H1 (cell line): ENCODE measurements at regions not wholly inside any gene's neighbourhood (a gene's known extent, or its start where the extent isn't known, plus 50 kb on each side); places are given as distances from the start of the nearest gene placed in this dataset.

ENCODE experiments used
- CTCF ChIA-PET: fragments of 300-600 bp; sonication (Branson Sonifier 250); formaldehyde crosslinking; loops from one replicate; lab custom pipeline; 2021; ENCODE audit not compliant: partially characterized antibody; lab: Charles Lee
- POLR2A ChIA-PET: fragments of 300-600 bp; sonication (Branson Sonifier 250); formaldehyde crosslinking; loops from one replicate; lab custom pipeline; 2021; ENCODE audit warnings: inconsistent platforms; ENCODE audit not compliant: partially characterized antibody; lab: Charles Lee
- DNase-seq, 2 experiments: peaks; one replicate each; pipeline versions ENCODE4 v3.0.0 to v3.0.0-alpha.2; 2010 to 2022; ENCODE audit warnings: low spot score in 2 of 2, low read depth in 1 of 2, mixed read lengths in 1 of 2
- FAIRE-seq: peaks from 2 replicates; lab custom pipeline; 2011; peaks lifted over from hg19 to GRCh38; lab: Jason Lieb, UNC
- H2AFZ ChIP-seq: 2 replicates; pipeline ENCODE4 v1.8.1; 2012; ENCODE audit warnings: low read length, inconsistent platforms
- H2AK5ac ChIP-seq: 2 replicates; pipeline ENCODE4 v1.6.1; 2013; ENCODE audit warnings: low read depth, low read length
- H2BK120ac ChIP-seq: replicated peaks from 2 replicates; pipeline ENCODE3; 2013; ENCODE audit warnings: low read depth, low read length, inconsistent platforms
- H2BK12ac ChIP-seq: 2 replicates; pipeline ENCODE4 v1.6.1; 2013; ENCODE audit warnings: low read depth, low read length
- H2BK15ac ChIP-seq: 2 replicates; pipeline ENCODE4 v1.6.1; 2013; ENCODE audit warnings: low read length
- H2BK20ac ChIP-seq: 2 replicates; pipeline ENCODE4 v1.6.1; 2013; ENCODE audit warnings: low read length
- H2BK5ac ChIP-seq: 2 replicates; pipeline ENCODE4 v1.6.1; 2013; ENCODE audit warnings: low read depth, low read length
- H3K14ac ChIP-seq: 2 replicates; pipeline ENCODE4 v1.6.1; 2013; ENCODE audit warnings: inconsistent platforms; ENCODE audit not compliant: insufficient read length
- H3K18ac ChIP-seq: 2 replicates; pipeline ENCODE4 v1.6.1; 2013; ENCODE audit warnings: low read length; ENCODE audit errors: extremely low read depth
- H3K23ac ChIP-seq: 2 replicates; pipeline ENCODE4 v1.6.1; 2013; ENCODE audit warnings: inconsistent platforms; ENCODE audit not compliant: insufficient read length
- H3K23me2 ChIP-seq: 2 replicates; pipeline ENCODE4 v1.6.1; 2013; ENCODE audit warnings: low read depth, low read length
- H3K27ac ChIP-seq: 2 replicates; pipeline ENCODE4 v1.6.1; 2011; ENCODE audit warnings: low read depth, low read length, inconsistent platforms
- H3K27me3 ChIP-seq, 4 experiments: replicated peaks in 1 of 4; 1 replicate in 1 of 4; 2 replicates in 3 of 4; pipeline versions ENCODE4 v1.6.1 to v1.8.1; 2011 to 2013; ENCODE audit warnings: low read length in 3 of 4, mild to moderate bottlenecking in 3 of 4, inconsistent platforms in 2 of 4, mixed read lengths in 2 of 4, moderate library complexity in 1 of 4; ENCODE audit not compliant: control insufficient read depth in 3 of 4, insufficient read depth in 3 of 4; ENCODE audit errors: extremely low read depth in 1 of 4
- H3K36me3 ChIP-seq, 4 experiments: 2 replicates each; pipeline versions ENCODE4 v1.6.1 to v1.8.1; 2011 to 2013; ENCODE audit warnings: mild to moderate bottlenecking in 4 of 4, low read length in 3 of 4, moderate library complexity in 2 of 4, control low read depth in 1 of 4, inconsistent platforms in 1 of 4; ENCODE audit not compliant: insufficient read depth in 4 of 4, control insufficient read depth in 2 of 4
- H3K4ac ChIP-seq: replicated peaks from 2 replicates; pipeline ENCODE3; 2013; ENCODE audit warnings: low read length, low read depth, mixed read lengths, inconsistent platforms; ENCODE audit not compliant: insufficient read length
- H3K4me1 ChIP-seq, 4 experiments: replicated peaks in 1 of 4; 1 replicate in 1 of 4; 2 replicates in 3 of 4; pipeline versions ENCODE4 v1.6.1 to v1.8.1; 2011 to 2013; ENCODE audit warnings: low read length in 3 of 4, inconsistent platforms in 2 of 4, mixed read lengths in 1 of 4; ENCODE audit not compliant: insufficient read depth in 4 of 4, control insufficient read depth in 3 of 4
- H3K4me2 ChIP-seq, 2 experiments: 2 replicates each; pipeline versions ENCODE4 v1.6.1 to v1.8.1; 2011 to 2013; ENCODE audit warnings: low read depth in 2 of 2, low read length in 2 of 2, control low read depth in 1 of 2, inconsistent platforms in 1 of 2, mild to moderate bottlenecking in 1 of 2; ENCODE audit not compliant: insufficient read depth in 1 of 2
- H3K4me3 ChIP-seq, 4 experiments: fragments of 200-600, 300-600 bp in 1 of 4; sonication (generic), shearing (Covaris generic), sonication (Bioruptor Twin) in 1 of 4; 2 replicates each; pipeline versions ENCODE4 v1.5.1 to v1.8.1; 2011 to 2016; ENCODE audit warnings: low read length in 4 of 4, low read depth in 3 of 4, control low read depth in 2 of 4, inconsistent platforms in 2 of 4, mild to moderate bottlenecking in 2 of 4, mixed read lengths in 1 of 4, moderate library complexity in 1 of 4; ENCODE audit not compliant: insufficient read depth in 2 of 4; ENCODE audit errors: extremely low read depth in 1 of 4
- H3K56ac ChIP-seq: replicated peaks from 2 replicates; pipeline ENCODE3; 2013; ENCODE audit warnings: low read depth, mild to moderate bottlenecking, mixed read lengths, low read length, inconsistent platforms; ENCODE audit not compliant: insufficient read length
- H3K79me1 ChIP-seq: 2 replicates; pipeline ENCODE4 v1.6.1; 2013; ENCODE audit warnings: low read depth, low read length, control low read depth
- H3K79me2 ChIP-seq, 2 experiments: 2 replicates each; pipeline versions ENCODE4 v1.6.1 to v1.8.1; 2012 to 2013; ENCODE audit warnings: low read length in 2 of 2, mild to moderate bottlenecking in 2 of 2, inconsistent platforms in 1 of 2; ENCODE audit not compliant: insufficient read depth in 2 of 2, control insufficient read depth in 1 of 2
- H3K9ac ChIP-seq, 4 experiments: replicated peaks in 1 of 4; 1 replicate in 1 of 4; 2 replicates in 3 of 4; pipeline versions ENCODE4 v1.6.1 to v1.8.1; 2011 to 2013; ENCODE audit warnings: low read depth in 3 of 4, low read length in 3 of 4, control low read depth in 2 of 4, mild to moderate bottlenecking in 2 of 4, moderate library complexity in 2 of 4, inconsistent platforms in 1 of 4; ENCODE audit errors: extremely low read depth in 1 of 4
- H3K9me3 ChIP-seq, 2 experiments: 2 replicates each; pipeline versions ENCODE4 v1.6.1 to v1.8.1; 2012 to 2013; ENCODE audit warnings: mild to moderate bottlenecking in 2 of 2, moderate library complexity in 2 of 2, control low read depth in 1 of 2, inconsistent platforms in 1 of 2, low read depth in 1 of 2, low read length in 1 of 2, mixed read lengths in 1 of 2; ENCODE audit not compliant: insufficient read depth in 2 of 2
- H4K20me1 ChIP-seq, 2 experiments: replicated peaks in 1 of 2; 2 replicates each; pipeline versions ENCODE3 to v1.8.1; 2011 to 2013; ENCODE audit warnings: inconsistent platforms in 2 of 2, low read length in 2 of 2, mild to moderate bottlenecking in 1 of 2; ENCODE audit not compliant: insufficient read depth in 2 of 2, control insufficient read depth in 1 of 2
- H4K5ac ChIP-seq: 2 replicates; pipeline ENCODE4 v1.6.1; 2013; ENCODE audit warnings: low read length, low read depth, mixed read lengths, inconsistent platforms; ENCODE audit not compliant: insufficient read length
- H4K8ac ChIP-seq: 2 replicates; pipeline ENCODE4 v1.8.0; 2013; ENCODE audit warnings: mild to moderate bottlenecking, moderate library complexity, low read length, inconsistent platforms; ENCODE audit not compliant: insufficient read depth; ENCODE audit errors: extremely low read depth
- H4K91ac ChIP-seq: replicated peaks from 2 replicates; pipeline ENCODE3; 2013; ENCODE audit warnings: low read length, mixed read lengths, inconsistent platforms; ENCODE audit not compliant: insufficient read length
- TCF12 ChIP-seq: IDR thresholded peaks from 2 replicates; pipeline ENCODE4 v1.6.1; 2011; ENCODE audit warnings: low read depth, mild to moderate bottlenecking, low read length
- WGBS, 2 experiments: shearing (Covaris generic) in 1 of 2; methylation state at CpG; one replicate each; pipeline versions ENCODE4 v1.1.6 to v1.1.7; 2013 to 2015; ENCODE audit warnings: low lambda C conversion rate in 2 of 2, mixed read lengths in 2 of 2, inconsistent platforms in 1 of 2, low coverage in 1 of 2, missing lambda C conversion rate in 1 of 2; ENCODE audit not compliant: insufficient replicate concordance in 2 of 2, insufficient coverage in 1 of 2, insufficient read length in 1 of 2; ENCODE audit errors: extremely low coverage in 1 of 2, missing lambda C conversion rate in 1 of 2; 5-methylcytosine and 5-hydroxymethylcytosine counted together

DNA sequence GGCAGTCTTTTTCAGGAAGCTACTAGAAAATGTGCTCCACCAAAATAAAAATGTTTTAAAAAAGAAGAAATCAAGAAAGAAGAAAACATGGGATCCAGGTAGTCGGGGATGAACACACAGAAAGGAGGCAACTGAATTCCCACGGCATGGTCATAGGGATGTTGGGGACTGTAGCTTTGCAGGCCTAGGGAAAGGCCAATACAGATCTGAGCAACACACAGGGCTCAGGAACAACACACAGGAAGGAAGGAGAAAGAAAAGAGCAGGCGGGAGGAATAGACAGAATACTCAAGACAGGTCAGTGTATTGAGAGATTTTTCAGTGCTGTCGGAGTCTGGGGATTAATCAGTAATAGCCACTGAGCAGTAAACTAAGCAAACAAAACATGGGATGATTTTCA, 142.7 kb upstream of the SYT6 start:
- H3K18ac ChIP-seq, result no peak overlapping the region
- H3K27me3 ChIP-seq, result peaks cover 0 to 2% (median 0%) of the 10 kb centered on the region in 4 experiments; a peak in 2 of 7 replicates
- no peak for FAIRE-seq
- WGBS, 2 experiments, result 78% methylated on average over 4 of the region's 4 CpGs; no CpG with 5 or more reads in 1 of the 2 experiments
- H4K5ac ChIP-seq, result no peak overlapping the region
- TF ChIP-seq TCF12, result no peak
- no peaks in the 10 kb centered on the region for H3K79me1 ChIP-seq
- H3K36me3 ChIP-seq, result no peaks in the 10 kb centered on the region
- peak overlapping the region; percentile 61; the same call in 1 of the 2 replicates for H2AFZ ChIP-seq
- ChIA-PET POLR2A (no interaction called here), CTCF (interaction anchor here (0.6 to 1.1 kb wide), 2 partner anchors 14 to 382 kb away, joined by 3 read pairs; no protein-coding TSS in a partner anchor)
- H4K91ac ChIP-seq, result no peak overlapping the region
- H3K56ac ChIP-seq, result no peak overlapping the region
- H2BK5ac ChIP-seq, result no peak overlapping the region
- H3K4me3 ChIP-seq, result no peak overlapping the region
- no peak overlapping the region for H3K4me2 ChIP-seq
- no peaks in the 10 kb centered on the region for H3K9me3 ChIP-seq
- H3K27ac ChIP-seq, result no peak overlapping the region
- H3K4ac ChIP-seq, result no peak overlapping the region
- no peaks in the 10 kb centered on the region for H3K79me2 ChIP-seq
- no peaks in the 10 kb centered on the region for H4K20me1 ChIP-seq
- H2BK120ac ChIP-seq, result no peak overlapping the region
- H3K23ac ChIP-seq, result no peak overlapping the region
- no peaks in the 10 kb centered on the region for H3K23me2 ChIP-seq
- H3K9ac ChIP-seq, result no peak overlapping the region
- peaks cover 0 to 2% (median 0%) of the 10 kb centered on the region in 4 experiments; a peak in 2 of 7 replicates for H3K4me1 ChIP-seq
- no peak overlapping the region for H2BK15ac ChIP-seq
- no peak overlapping the region; the same call in 1 of the 2 replicates for H2BK12ac ChIP-seq
- DNase-seq, result no peak
- H2BK20ac ChIP-seq, result 0 out of 2 replicates have a peak overlapping the region, but pooled peaks have one; percentile 67
- no peak overlapping the region for H2AK5ac ChIP-seq
- no peak overlapping the region for H3K14ac ChIP-seq
- H4K8ac ChIP-seq, result no peak overlapping the region
